C4-2B (cell line): ENCODE measurements at regions not wholly inside any gene's neighbourhood (a gene's known extent, or its start where the extent isn't known, plus 50 kb on each side); places are given as distances from the start of the nearest gene placed in this dataset.
"Not testable (repeated sequence)": the region's sequence is repeated elsewhere in the genome, so short reads cannot be mapped to it uniquely, and the experiment has no call there.

ENCODE experiments used
- CTCF ChIP-seq: fragments of 450-650 bp; conservative IDR thresholded peaks from 2 replicates; pipeline ENCODE4 v1.5.1; 2017; ENCODE audit warnings: mild to moderate bottlenecking
- ZFX ChIP-seq: fragments of 450-650 bp; IDR thresholded peaks from 2 replicates; pipeline ENCODE4 v1.6.1; 2017

- not testable (repeated sequence) for TF ChIP-seq CTCF, ZFX
Observed at GRCh38 chr7:55708028-55708427, 135.7 kb upstream of the VOPP1 start.
